HG03066 (cell line): ENCODE measurements at regions not wholly inside any gene's neighbourhood (a gene's known extent, or its start where the extent isn't known, plus 50 kb on each side); places are given as distances from the start of the nearest gene placed in this dataset.
A peak's percentile ranks its signal among the peaks of the same experiment; 100 is the strongest.

Experiments
- ATAC-seq: cut with Tn5 transposase; IDR thresholded peaks from one replicate; pipeline ENCODE4 v1.9.1; 2021; ENCODE audit warnings: low read depth; ENCODE audit not compliant: unreplicated experiment

DNA sequence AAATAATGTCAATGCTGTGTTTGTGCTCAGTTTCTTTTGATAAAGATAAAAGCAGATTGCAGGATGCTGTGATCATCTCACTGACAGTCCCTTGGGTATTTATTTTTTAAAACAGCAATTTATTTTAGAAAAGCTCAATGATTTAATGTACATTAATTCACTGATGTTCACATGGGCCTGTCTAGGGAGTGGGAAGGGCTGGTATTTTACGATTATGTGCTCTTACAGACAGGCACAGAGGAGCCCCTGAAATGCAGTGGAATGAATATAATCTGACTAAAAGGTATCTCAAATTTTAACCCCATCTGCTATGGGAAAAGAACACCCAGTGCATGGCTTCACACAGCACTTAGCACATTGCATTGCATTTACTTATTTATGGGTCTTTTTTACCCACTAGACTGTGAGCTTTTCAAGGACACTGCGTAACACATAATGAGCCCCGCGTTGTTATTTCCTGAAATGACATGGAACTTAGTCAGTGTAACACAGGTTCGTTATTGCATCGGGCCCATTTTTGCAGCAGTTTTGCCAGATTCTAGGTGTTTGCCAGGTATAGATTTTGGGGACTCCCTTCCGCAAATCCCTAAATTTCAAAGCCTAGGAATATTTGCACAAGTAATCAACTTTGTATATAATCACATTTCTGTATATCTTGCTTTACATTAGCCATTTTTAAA, 425.3 kb upstream of the FBXO33 start:
- no peak for ATAC-seq

DNA sequence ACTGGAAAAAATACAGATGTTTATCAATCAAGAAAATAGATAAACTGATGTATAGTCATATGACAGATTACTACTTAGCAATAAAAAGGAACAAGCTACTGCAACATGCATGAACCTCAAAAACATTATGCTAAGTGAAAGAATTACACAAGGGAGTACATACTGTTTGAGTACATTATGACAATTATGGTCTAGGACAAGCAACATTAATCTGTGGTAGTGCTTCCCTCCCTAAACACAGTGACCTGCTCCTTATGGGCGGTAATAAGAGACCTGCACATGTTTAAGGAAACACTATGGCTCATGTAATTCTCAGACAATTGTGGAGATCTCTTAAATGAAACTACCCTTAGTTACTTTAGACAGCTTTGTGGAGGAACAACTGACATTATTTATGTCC, 421.2 kb upstream of the FBXO33 start:
- ATAC-seq: no peak

DNA sequence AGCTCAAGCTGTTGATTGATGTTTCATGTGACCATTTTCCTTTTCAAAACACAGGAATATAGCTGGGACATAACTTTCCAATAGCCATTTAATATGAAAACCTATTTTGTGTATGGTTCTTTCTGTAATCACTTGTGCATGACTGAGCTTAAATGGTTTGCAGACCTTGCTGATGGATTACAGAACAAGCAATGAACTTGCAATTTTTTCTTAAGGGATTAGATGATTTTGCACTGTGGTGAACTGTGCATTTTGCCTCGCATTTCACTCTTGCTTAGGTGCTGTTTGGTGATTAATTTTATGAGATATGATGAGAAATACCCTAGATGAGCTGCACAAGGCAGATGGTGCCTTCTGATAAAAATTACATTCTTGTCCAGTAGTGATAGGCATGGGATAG, 419.0 kb upstream of the FBXO33 start:
- no peak for ATAC-seq

GRCh38 chr14:39847852-39848251, 415.6 kb upstream of the FBXO33 start:
- ATAC-seq: no peak

DNA sequence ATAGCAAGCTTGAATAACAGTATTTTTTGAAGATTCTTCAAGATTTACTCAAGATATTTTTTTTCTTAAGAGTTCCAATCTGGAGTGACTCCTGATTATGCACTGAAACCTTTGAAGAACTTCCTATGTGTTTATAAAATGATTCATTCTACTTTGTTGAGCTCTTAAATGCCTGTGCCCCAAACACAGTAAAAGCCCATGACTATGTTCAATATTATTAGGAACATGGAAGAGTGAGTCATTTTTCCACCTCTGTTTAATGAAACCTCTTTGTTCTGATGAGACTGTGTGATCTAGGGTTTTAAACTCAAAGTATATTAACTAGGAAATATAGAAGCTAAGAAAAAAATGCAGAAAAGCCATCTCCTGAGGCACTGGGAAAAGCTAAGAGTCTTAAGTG, 415.0 kb upstream of the FBXO33 start:
- no peak for ATAC-seq

GRCh38 chr14:39843881-39844280, 411.6 kb upstream of the FBXO33 start:
- no peak for ATAC-seq

GRCh38 chr14:39841088-39841487, 408.9 kb upstream of the FBXO33 start:
- no peak for ATAC-seq

GRCh38 chr14:39827901-39828655, 395.8 kb upstream of the FBXO33 start:
- ATAC-seq: peak; percentile 99

- ATAC-seq: no peak
Observed at GRCh38 chr14:39812532-39813320, 380.5 kb upstream of the FBXO33 start.

- no peak for ATAC-seq
Observed at GRCh38 chr14:39807271-39807670, 375.0 kb upstream of the FBXO33 start.

- no peak for ATAC-seq
Observed at GRCh38 chr14:39784461-39784860, 352.2 kb upstream of the FBXO33 start.

GRCh38 chr14:39781466-39781865, 349.2 kb upstream of the FBXO33 start:
- no peak for ATAC-seq

DNA sequence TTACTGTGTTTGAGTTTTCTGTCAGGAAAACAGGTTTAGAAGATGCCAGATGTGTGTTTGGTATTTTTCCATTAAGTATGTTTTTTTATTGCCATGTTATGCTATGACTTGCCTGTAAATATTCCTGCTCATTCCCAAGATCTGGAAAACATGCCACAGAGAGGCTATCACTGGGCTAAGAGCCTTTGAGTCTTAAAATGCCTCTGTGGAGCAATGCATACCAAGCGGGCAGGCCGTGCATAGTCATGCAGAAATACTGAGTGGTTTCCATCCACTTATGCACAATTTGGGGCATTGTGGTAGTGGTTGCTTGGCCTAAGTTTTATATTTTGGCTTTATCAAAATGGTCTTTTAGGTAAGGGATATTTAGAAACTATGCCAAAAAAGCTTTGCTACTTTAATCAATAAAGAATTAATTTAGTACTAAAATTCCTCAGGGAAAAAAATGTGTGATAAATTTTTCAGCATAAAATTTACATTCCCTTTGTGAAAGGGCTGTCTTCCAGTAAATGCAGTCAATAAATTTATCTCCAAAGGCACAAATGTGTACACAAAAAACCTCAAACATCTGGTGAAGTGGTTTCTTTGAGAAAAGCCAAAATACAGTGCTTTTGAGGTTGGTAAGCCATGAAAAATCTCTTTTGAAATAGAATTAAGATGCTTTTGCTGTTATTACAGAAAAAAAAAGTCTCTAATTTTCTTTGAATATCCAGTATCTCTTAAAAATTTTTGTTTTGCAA, 341.3 kb upstream of the FBXO33 start:
- ATAC-seq: no peak

DNA sequence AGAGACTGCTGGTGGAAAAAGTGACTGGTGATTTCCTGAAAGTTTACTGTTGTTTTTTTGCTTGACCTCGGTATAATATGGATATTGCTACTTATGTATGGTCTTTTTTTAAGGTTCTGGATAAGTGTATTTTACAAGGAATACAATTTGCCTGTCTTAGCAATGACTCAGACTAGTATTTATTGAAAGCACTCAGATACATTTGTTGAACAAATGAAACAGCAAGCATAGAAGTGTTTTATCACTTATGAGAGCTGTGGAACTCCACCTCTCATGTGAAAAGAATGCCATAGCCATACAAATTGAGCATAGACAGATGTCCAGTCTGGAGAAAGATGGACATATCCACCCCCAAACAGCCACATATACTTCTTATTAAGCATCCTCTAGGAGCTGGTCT, 340.4 kb upstream of the FBXO33 start:
- ATAC-seq: no peak

DNA sequence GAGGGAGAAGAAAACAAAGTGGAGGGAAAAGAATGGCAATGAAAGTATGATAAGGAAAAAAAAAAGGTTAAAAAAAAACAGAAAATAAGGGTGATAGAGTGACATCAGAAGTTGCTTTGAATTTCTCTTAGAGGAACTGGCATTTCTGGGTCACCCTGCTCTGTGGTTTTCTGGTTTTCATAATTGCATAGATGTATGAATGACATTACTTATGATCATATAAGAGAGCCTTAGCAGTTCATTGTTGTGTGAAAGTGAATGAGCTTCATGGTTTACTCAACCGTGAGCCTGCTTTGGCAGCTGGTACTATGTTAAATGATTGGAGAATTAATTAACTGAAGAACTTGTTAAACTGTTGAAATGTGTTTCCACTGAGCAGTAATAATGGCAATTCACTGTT, 336.4 kb upstream of the FBXO33 start:
- peak; percentile 79 for ATAC-seq

GRCh38 chr14:39766397-39767000, 334.3 kb upstream of the FBXO33 start:
- no peak for ATAC-seq

DNA sequence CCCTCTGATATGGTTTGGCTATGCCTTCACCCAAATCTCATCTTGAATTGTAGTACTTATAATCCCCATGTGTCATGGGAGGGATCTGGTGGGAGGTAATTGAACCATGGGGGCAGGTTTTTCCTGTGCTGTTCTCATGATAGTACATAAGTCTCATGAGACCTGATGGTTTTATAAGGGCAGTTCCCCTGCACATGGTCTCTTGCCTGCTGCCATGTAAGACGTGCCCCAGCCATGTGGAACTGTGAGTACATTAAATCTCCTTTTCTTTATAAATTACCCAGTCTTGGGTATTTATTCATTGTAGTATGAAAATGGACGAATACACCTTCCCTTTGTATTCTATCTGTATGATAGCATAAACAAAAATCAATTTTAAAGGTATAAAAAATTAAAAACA, 333.4 kb upstream of the FBXO33 start:
- ATAC-seq: no peak

DNA sequence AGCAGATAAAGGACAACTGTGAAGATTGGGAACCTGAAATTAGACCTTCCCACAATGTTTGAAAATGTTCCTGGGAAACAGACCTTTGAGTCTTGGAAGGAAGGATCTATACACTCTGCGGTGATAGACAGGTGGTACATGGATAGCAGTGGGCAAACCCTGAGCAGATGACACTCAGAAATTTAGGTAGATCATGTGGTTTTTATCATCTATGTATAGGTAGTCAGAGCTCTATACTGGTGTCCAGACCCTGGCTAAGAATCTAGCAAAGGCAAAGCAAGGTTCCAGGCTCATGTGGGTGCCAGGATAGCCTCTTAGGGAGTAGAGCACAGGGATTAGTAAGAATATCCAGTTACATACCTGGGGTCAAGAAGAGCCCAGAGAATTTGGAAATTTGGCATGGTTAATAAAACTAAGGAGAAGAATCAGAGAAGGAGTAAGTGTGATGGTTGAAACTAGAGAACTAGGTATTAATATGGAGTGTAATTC, 331.2 kb upstream of the FBXO33 start:
- ATAC-seq: peak; percentile 38

GRCh38 chr14:39762576-39763401, 330.6 kb upstream of the FBXO33 start:
- ATAC-seq: peak; percentile 44
